ENCODE measurements at regions not wholly inside any gene's neighbourhood (a gene's known extent, or its start where the extent isn't known, plus 50 kb on each side); places are given as distances from the start of the nearest gene placed in this dataset.

DNA sequence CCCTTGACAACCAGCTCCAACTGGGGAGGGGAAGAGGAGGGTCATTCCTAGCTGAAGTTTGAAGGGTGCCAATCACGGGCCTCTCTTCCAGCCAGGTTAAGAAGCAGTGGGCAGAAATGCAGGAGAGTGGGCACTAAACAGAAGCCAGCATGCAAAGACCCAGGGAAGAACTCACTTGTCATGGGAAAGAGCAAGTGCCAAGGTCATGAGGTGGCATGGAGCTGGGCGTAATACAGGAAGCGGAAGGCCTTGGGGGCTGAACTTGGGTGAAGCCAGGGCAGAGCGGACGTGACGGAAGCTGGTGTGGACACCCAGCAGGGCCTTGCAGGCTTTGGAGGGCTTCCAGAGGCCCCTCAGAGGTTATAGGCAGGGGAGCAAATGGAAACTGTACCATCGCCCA is 302.1 kb downstream of the MAF start (continued):
- TF ChIP-seq, protein P1, sequence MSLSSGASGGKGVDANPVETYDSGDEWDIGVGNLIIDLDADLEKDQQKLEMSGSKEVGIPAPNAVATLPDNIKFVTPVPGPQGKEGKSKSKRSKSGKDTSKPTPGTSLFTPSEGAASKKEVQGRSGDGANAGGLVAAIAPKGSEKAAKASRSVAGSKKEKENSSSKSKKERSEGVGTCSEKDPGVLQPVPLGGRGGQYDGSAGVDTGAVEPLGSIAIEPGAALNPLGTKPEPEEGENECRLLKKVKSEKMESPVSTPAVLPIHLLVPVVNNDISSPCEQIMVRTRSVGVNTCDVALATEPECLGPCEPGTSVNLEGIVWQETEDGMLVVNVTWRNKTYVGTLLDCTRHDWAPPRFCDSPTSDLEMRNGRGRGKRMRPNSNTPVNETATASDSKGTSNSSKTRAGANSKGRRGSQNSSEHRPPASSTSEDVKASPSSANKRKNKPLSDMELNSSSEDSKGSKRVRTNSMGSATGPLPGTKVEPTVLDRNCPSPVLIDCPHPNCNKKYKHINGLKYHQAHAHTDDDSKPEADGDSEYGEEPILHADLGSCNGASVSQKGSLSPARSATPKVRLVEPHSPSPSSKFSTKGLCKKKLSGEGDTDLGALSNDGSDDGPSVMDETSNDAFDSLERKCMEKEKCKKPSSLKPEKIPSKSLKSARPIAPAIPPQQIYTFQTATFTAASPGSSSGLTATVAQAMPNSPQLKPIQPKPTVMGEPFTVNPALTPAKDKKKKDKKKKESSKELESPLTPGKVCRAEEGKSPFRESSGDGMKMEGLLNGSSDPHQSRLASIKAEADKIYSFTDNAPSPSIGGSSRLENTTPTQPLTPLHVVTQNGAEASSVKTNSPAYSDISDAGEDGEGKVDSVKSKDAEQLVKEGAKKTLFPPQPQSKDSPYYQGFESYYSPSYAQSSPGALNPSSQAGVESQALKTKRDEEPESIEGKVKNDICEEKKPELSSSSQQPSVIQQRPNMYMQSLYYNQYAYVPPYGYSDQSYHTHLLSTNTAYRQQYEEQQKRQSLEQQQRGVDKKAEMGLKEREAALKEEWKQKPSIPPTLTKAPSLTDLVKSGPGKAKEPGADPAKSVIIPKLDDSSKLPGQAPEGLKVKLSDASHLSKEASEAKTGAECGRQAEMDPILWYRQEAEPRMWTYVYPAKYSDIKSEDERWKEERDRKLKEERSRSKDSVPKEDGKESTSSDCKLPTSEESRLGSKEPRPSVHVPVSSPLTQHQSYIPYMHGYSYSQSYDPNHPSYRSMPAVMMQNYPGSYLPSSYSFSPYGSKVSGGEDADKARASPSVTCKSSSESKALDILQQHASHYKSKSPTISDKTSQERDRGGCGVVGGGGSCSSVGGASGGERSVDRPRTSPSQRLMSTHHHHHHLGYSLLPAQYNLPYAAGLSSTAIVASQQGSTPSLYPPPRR (CRISPR knock-in tag; IDR thresholded peaks at IDR 0.05; ENCODE audit: borderline replicate concordance) = no peak
- TF ChIP-seq, protein P2, sequence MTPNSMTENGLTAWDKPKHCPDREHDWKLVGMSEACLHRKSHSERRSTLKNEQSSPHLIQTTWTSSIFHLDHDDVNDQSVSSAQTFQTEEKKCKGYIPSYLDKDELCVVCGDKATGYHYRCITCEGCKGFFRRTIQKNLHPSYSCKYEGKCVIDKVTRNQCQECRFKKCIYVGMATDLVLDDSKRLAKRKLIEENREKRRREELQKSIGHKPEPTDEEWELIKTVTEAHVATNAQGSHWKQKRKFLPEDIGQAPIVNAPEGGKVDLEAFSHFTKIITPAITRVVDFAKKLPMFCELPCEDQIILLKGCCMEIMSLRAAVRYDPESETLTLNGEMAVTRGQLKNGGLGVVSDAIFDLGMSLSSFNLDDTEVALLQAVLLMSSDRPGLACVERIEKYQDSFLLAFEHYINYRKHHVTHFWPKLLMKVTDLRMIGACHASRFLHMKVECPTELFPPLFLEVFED (CRISPR knock-in tag; conservative IDR thresholded peaks at IDR 0.05) = no peak
- TF ChIP-seq ZNF184 (CRISPR knock-in tag; IDR thresholded peaks at IDR 0.05) (no peak), KLF13 (tag; IDR thresholded peaks at IDR 0.05; ENCODE audit: borderline replicate concordance, low read depth) (no peak), RBM34 (IDR thresholded peaks at IDR 0.05; ENCODE audit: borderline replicate concordance, insufficient read depth, low read length) (no peak), SMARCA5 (IDR thresholded peaks at IDR 0.05) (no peak), ZNF12 (CRISPR knock-in tag; IDR thresholded peaks at IDR 0.05) (no peak), SRSF1 (IDR thresholded peaks at IDR 0.05; ENCODE audit: low read depth, low read length) (no peak), ZEB2 (IDR thresholded peaks at IDR 0.05) (no peak), NFIX (CRISPR knock-in tag; IDR thresholded peaks at IDR 0.05; ENCODE audit: low read depth) (no peak), ZNF121 (CRISPR knock-in tag; conservative IDR thresholded peaks at IDR 0.05) (no peak), FOXM1 (IDR thresholded peaks at IDR 0.05; ENCODE audit: low read depth) (no peak), FOXM1 (CRISPR knock-in tag; IDR thresholded peaks at IDR 0.05; ENCODE audit: low read depth) (no peak), ETS2 (tag; IDR thresholded peaks at IDR 0.05; ENCODE audit: borderline replicate concordance, poor library complexity, severe bottlenecking) (no peak)
- TF ChIP-seq, protein P3, sequence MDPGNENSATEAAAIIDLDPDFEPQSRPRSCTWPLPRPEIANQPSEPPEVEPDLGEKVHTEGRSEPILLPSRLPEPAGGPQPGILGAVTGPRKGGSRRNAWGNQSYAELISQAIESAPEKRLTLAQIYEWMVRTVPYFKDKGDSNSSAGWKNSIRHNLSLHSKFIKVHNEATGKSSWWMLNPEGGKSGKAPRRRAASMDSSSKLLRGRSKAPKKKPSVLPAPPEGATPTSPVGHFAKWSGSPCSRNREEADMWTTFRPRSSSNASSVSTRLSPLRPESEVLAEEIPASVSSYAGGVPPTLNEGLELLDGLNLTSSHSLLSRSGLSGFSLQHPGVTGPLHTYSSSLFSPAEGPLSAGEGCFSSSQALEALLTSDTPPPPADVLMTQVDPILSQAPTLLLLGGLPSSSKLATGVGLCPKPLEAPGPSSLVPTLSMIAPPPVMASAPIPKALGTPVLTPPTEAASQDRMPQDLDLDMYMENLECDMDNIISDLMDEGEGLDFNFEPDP (CRISPR knock-in tag; IDR thresholded peaks at IDR 0.05) = no peak
